NCI-H1436 (cell line): ENCODE measurements at regions not wholly inside any gene's neighbourhood (a gene's known extent, or its start where the extent isn't known, plus 50 kb on each side); places are given as distances from the start of the nearest gene placed in this dataset.

Source experiments
- DNase-seq: peaks from one replicate; lab custom pipeline; 2025; lab: John Stamatoyannopoulos, UW

- no peak for DNase-seq
Observed at GRCh38 chr5:174159327-174160114, 114.0 kb downstream of the NSG2 start.

GRCh38 chr5:174165406-174165805 is 119.9 kb downstream of the NSG2 start:
- DNase-seq, result no peak

- no peak for DNase-seq
Observed at GRCh38 chr5:174166231-174167079, 120.9 kb downstream of the NSG2 start.

- DNase-seq, result no peak
Observed at GRCh38 chr5:174167080-174167910, 121.8 kb downstream of the NSG2 start.

- no peak for DNase-seq
Observed at GRCh38 chr5:174172152-174172551, 126.6 kb downstream of the NSG2 start.

- DNase-seq, result no peak
Observed at GRCh38 chr5:174172566-174172965, 127.1 kb downstream of the NSG2 start.

DNA sequence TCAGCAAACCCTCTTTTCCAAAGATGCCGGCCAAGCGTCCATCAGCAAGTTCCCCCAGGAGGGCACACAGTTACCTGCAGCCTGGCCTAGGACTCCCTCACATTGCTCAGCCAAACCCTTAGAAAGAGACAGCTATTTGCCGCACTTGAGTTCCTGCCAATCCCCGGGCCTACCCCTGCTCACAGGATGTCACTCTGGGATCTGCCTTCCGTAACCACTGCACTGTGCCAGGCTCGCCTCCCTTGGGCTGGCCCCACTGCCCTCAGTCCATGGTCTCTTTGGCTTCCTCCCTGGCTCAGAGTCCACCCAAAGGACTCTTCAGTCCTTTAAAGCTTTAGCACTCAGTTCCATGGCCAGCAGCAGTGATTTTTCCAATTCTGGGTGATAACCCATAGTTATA is 128.3 kb downstream of the NSG2 start:
- no peak for DNase-seq

GRCh38 chr5:174175716-174176268 is 130.3 kb downstream of the NSG2 start:
- DNase-seq, result no peak

GRCh38 chr5:174176511-174176910 is 131.0 kb downstream of the NSG2 start:
- DNase-seq, result no peak

DNA sequence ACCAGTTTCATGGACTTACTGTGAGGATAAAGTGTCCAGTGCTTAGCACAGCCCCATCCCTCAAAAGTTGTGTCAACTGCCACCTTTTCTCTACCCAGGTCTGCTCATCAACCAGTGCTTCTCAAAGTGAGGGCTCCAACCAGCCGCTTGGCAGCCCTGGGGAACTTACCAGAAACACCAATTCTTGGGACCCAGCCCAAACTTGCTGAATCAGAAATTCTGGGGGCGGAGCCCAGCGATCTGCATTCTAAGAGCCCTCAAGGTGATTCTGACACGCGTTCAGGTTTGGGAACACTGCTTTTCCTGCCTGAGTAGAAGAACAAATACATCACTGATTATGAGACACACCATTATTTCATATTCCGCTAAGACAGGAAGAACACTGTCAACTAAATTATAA is 132.0 kb downstream of the NSG2 start:
- DNase-seq, result no peak

GRCh38 chr5:174177976-174178605 is 132.6 kb downstream of the NSG2 start:
- DNase-seq, result no peak

DNA sequence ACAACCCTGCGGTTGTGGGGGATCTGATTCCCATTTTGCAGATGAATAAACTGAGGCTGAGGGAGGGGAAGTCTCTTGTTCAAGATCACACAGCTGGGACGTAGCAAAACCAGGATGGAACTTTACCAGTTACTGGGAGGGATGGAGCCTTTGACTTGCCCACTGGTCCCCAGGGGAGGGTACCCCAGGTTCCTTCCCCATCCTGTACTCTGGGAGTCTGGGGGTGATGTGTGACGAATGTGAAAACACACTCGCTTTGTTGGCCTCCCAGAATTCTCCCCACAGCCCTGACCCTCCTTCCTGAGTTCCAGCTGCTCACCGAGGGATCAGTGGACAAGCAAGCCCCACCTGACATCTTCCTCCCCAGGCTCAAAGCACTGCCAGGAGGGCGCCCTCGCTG is 135.1 kb downstream of the NSG2 start:
- no peak for DNase-seq

- DNase-seq, result no peak
Observed at GRCh38 chr5:174182111-174182510, 136.6 kb downstream of the NSG2 start.

DNA sequence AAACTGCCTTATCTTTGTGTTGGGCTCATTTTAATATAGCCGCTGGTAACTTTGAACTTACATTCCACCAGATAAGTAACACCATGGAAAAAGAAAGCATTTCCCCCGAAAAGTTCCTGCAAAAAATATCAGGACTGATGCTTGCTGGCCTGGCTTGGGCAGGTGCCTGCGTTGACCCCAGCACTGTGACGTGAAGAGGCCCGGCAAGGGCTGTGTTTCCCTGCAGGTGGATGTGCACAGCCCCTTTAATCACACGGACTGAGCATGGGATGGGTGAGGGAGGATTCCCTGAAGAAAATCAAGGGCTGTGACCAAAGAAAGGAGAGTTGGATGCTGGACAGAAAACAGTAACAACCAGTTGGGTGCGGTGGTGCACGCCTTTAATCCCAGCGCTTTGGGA is 138.2 kb downstream of the NSG2 start:
- no peak for DNase-seq

DNA sequence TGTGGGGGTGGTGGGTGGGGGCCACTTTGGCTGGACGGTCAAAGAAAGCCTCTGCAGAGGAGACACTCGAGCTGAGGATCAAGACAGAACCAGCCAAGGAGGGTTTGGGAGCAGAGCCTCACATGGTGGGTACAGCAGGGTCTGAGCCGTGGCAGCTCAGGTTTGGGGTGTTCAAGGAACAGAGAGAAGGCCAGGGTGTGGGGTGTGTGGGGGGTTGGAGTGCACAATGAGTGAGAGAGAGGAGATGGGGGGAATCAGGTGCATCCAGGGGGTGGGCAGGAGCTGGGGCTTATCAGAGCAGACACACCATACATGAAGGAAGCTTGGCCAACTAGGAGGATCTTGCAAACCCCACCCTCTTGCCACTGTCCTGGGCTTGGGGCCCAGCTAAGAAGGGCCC is 140.0 kb downstream of the NSG2 start:
- no peak for DNase-seq

DNA sequence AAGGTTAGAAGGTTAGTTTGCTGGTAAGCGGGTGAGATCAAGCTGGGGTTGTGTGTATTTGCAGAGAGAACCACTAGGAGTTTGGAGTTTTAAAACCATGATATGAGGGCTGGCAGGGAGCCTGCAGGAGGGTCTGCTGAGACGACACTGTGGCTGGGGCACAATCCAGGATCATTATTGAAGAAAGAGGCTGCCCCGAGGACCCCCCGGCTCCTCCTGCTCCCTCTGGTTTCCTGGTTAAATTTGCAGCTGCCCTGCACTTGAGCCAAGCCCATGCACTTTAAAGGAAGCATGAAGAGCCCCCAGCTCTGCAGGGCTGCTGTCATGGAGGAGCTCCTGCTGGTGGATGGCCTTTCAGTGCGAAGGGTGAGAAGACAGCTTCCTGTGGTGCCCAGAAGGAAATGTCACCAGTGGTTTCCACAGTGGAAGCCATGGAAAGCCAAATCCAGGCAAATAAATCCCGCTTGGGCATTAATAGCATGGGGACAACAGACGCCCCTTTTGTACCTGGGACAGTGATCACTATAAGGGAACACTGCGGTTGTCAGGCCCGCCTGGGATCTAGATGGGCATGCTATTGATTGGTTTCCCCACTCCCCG is 140.7 kb downstream of the NSG2 start:
- DNase-seq, result no peak

- no peak for DNase-seq
Observed at GRCh38 chr5:174187001-174187400, 141.5 kb downstream of the NSG2 start.

- no peak for DNase-seq
Observed at GRCh38 chr5:174187481-174187880, 142.0 kb downstream of the NSG2 start.

GRCh38 chr5:174188295-174188694 is 142.8 kb downstream of the NSG2 start:
- DNase-seq, result no peak

GRCh38 chr5:174189654-174190541 is 144.4 kb downstream of the NSG2 start:
- DNase-seq, result no peak
